SIG-M5 treated with dmso at 0.1 percent for 504 hours (cell line): ENCODE measurements at regions not wholly inside any gene's neighbourhood (a gene's known extent, or its start where the extent isn't known, plus 50 kb on each side); places are given as distances from the start of the nearest gene placed in this dataset.
A peak's percentile ranks its signal among the peaks of the same experiment; 100 is the strongest.

Experiments used
- DNase-seq: peaks from one replicate; lab custom pipeline; 2025; ENCODE audit not compliant: unreplicated experiment; lab: John Stamatoyannopoulos, UW

DNA sequence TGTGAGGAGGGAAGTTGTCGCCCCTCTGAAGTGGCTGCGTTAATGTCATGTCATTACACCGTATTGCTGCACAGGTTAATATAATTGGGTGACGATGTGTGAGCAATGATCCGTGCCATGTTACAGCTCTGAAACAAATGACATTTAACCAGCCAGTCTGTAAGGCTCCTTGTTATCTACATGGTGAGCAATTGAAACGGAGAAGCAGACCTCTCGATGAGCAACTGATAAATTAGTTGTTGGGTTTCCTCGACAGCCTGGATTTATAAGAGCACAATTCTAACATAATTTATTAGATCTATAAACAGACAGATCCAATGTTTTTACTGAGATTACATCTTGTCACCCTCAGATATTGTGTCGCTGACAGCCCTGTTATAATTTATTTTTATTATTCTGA lies 49.9 kb upstream of the MAFB start:
- no peak for DNase-seq

DNA sequence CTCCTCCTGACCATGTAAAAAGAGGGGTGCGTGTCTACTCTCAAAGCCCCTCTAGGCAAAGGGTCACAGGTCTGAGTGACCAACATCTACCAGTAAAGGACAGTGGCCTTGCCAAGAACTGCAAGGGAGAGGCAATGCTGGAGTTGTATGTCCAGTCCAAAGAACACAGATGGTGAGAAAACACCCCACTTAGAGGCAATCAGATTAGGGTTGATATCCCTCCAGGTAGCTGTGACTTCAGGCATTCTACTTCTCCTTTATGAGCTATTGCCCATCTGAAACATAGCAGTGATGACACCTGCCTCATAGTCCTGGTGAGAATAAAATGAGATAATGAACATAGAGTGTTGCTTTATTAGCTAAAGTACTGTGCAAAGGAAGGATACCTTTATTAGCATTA lies 50.8 kb upstream of the MAFB start:
- no peak for DNase-seq

DNA sequence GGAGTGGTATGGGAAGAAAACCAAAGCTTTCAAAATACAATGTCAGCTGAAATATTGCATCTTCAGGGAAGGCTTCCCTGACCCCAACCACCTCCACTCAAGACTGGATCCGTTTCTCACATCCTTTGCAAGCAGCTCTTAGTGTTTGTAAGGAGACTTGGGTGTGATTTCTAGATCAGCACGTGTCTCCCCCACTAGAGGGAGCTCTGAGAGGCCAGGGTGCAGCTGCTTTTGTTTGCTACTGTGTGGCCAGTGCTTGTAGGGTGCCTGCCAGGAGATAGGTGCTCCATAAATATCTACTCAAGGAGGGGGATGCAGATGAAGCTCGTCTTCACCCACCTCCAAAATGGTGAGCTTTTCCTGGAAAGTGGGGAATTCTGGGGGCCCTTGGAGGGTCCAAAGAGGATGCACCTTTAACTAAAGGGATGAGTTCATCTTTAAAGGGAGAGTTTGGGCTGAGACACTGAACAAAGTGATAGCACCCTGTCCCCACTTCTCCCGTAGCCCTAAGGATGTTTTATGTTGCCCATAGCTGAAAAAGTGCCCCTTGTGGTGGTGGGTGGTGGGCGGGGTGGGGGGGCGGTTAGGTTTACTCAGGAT lies 52.6 kb upstream of the MAFB start:
- peak; percentile 49 for DNase-seq

DNA sequence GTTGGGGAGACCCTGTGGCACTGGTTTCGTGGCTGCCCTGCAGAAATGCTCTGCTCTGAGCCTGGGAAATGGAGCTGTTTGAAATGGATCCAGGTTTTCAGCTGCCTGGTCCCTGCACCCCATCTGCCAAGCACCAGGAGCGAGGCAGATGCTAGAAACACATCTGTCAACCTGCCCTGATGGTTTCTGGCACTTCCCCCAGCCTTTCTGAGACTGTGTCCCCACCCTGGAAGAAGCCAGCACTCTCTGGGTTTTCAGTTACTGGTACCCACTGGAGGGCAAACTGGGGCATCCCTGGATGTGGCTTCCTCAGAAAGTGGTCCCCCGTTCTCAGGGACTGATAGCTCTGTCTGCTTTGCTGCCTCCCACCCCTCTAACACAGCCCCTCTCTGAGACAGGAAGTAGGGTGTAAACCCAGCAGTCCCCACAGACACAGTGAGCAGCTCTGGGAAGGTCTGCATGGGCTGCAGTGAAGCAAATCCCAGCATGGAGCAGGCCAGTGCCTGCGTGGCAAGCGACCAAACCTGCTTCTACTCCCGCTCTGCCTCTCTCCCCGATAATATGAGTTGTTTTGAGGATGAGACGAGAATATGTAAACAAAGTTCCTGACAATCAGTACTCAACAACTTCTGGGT lies 54.2 kb upstream of the MAFB start:
- no peak for DNase-seq

DNA sequence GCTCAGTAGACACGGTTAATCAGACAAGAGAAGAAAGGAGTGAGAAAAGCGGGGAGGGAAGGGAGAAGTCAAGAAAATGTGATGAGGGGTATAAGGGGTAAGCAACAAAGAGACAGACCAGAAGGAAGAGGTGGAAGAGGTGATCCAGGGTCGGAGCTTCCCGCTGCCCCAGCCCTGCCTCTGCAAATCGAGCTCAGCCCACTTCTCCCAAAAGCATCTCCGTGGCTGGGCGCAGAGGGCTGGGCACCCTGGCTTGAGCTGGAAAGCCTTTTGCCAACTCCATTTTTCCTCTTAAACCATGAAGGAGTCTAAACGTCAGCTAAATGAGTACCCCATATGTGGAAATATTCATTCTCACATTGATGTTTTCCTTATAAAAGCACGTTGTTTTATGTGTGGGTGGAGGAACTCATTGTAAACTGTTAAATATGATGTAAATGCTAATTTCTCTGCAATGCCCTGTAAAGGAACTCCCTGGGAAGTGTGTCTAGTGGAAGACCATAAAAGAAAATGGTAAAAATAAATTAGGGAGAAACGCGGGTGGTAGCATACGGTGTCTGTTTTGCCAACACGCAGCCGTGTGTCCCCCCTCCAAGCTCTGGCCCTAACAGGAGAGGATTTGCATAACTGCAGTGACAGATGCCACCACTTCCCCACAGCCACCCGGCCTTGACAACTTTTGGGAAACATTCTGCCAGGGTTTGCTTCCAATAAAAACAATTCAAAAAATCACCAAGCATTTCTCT lies 55.2 kb upstream of the MAFB start:
- no peak for DNase-seq

DNA sequence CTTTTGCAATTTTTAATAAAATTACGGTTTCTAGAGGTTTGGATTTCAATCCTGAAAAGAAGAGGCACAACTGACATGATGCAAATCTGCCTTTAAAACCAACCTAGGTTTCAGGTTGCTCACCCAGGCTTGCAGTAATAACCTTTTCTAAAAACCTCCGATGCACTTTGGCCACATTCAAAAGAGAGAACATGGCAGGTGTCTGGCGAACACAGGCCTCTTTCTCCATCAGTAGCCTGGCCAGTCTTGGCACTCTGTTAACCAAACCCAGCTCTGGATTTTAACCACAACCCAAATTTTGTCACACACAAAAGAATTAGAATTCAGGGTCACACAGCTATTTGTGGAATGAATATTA lies 55.8 kb upstream of the MAFB start:
- DNase-seq: no peak

DNA sequence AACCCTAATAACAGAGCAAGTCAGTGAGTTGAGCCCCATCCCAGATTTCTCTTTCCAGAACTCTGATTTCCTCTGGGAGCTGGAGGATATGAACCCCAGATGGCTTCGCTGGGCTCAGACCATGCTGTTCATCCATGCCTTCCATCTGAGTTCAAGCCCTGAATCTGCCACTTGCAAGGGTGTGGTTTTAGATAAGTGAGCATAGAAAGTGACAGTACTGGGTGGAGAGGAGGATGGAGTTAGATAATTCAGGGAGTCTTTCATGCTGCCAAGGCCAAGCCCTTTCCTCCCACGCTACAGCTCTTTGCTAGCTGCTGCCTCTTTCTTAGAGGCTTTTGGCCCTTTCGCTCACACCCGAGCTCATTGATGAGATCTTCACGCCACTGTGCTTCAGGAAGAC lies 57.2 kb upstream of the MAFB start:
- DNase-seq: no peak

DNA sequence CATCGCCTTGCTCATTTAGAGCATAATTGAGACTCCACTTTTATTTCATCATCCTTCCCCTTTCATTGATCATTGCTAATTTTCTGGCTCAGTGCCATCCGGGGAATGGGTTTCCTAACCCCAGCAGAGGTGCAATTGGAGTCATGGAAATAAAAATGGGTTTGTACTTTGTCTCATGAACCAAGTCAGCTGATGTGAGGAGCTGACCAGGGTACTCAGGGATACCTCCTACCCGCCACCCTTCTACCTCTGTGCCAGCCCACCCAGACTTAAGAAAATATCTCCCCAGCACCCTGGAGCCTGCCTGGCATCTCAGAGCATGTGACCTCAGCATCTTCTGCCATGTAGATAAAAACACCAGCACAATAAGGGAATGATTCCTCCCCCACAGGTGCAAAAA lies 59.1 kb upstream of the MAFB start:
- DNase-seq: no peak

DNA sequence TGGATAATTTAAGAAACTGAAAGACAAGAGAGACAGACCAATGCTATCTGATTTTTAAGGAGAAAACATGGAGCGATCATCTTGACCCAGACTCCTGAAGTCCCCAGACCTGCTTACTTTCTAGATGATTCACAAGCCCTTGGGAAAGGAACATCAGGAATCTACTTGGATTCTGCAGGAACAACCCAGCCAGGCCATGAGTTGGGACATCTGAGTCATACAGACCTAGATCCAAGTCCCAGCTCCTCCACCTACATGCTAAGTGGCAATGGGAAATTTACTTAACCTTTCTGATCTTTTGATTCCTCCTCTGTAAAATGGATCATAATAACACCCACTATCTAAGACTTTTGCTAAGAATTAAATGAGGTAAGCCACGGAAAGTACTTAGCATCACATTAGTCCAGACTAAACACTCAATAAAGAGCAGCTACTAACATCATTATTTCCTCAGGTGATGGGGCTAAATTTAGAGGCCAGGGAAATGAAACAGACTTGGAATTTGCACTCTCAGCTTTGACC lies 61.0 kb upstream of the MAFB start:
- no peak for DNase-seq

DNA sequence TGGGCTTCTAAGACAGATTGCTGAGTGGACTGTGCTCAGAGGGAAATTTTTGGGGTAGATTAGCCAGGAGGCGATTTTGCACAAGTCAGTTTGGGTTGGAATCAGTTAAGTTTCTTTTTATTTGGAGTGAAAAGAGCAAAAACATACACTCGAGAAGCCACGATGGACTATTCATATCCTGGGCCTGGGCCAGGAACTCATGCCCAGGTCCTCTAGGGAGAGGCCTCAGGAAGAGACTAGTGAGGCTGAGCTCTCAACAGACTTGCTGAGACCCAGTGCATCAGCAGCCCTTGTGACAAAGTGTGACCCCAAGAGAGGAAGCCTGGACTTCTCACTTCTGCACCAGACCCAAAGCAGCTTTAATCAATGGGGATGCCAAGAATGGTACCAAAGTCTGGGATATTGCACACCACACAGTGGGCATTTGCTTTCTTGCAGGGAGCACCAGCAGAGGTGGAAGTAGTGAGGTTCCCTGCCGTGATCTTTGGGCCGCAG lies 61.6 kb upstream of the MAFB start:
- DNase-seq: no peak

DNA sequence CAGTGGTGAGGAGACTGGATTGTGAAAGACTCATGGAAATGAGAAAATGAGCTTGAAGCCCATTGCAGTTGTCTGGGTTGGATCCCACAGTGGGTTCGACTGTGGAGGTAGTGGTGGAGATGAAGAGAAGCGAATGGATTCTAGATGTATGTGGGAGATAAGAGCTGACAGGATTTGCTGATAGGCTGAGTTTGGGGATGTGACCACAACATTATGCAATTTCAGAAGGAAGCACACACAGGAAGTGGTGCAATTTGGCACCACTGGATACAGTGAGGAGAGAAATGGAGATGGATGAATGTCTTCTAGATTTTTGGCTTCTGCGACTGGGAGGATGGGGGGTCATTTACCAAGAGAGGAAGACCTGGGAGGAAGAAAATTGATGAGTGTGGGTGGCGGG lies 64.4 kb upstream of the MAFB start:
- no peak for DNase-seq

DNA sequence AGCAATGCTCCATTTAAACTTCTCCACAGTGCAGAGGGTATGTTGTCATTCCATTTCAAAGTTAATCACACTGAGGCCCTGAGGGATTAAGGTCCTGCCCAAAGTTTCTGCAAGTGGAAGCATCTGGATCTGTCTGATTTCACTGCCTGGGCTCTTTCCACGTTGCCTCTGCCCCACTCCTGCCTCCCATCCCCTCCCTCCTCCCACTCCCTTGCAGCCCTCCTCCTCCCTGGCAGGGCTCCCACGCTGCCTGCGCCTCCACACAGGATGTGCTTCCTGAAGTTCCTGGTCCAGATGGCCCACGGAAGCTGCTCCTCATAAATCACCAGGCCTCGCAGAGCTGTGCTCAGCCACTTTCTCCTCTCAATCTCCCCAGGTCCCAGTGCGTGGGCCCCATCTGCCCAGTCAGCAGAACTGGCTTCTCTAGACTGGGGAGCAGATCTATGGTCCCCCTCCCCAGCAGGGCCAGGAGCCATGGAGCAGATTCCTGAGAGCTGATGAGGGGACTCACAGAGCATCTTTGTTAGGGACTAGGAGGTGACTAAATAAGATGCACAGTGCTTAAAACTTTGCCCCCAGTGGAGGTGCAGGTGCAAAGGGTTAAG lies 65.4 kb upstream of the MAFB start:
- no peak for DNase-seq

DNA sequence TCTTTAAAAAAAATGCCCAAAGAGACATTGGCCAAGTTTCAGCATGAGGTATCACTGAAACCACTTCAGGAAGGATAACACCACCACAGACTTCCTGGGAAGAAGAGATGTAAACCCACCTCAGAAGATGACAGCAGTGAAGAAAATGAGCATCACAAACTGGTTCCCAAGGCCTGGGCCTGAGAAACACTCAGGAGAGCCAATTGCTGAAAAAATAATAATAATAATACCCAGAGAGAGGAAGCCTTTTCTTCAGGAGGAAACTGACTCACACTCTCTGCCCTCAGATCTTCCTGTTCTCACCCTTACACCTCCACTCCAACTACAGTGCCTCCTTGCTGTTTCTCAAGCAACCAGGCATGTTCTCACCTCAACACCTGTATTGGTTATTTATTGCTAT lies 68.1 kb upstream of the MAFB start:
- no peak for DNase-seq

DNA sequence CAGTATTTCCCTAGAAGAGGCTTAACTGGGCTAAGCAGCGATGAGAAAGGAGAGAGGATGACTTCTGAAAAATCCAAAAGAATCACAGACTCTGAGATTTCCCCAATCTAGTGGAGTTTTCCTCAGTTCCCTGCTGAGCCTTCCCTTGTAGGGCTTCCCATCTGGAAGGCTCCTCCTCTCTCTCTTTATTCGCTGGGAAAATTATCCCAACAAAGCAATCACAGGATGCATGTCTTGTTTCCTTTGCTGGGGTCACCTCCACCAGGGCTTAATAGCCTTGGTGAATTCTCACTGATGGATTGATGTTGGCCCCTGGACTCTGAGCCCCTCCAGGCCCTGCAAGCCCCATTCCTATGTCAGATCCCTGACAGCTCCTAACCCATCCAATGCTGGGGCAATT lies 69.8 kb upstream of the MAFB start:
- DNase-seq: no peak

DNA sequence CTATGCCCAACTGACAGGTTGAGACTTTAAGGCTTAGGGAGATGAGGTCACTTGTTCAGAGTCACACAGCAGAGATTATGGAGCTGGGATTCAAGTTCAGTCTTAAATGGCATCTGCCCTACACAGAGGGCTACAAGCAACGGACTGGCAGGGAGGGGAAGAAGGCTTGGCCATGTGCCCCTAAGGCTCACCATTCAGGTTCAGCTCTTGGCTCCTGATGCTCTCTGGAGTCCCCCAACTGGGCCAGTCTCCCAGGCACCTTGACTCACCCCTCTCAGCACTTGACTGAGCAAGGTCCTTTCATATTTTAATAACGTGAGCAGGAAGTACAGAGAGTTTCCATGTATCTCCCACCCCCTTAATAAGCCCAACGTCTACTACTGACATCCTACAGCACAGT lies 71.4 kb upstream of the MAFB start:
- DNase-seq: no peak

DNA sequence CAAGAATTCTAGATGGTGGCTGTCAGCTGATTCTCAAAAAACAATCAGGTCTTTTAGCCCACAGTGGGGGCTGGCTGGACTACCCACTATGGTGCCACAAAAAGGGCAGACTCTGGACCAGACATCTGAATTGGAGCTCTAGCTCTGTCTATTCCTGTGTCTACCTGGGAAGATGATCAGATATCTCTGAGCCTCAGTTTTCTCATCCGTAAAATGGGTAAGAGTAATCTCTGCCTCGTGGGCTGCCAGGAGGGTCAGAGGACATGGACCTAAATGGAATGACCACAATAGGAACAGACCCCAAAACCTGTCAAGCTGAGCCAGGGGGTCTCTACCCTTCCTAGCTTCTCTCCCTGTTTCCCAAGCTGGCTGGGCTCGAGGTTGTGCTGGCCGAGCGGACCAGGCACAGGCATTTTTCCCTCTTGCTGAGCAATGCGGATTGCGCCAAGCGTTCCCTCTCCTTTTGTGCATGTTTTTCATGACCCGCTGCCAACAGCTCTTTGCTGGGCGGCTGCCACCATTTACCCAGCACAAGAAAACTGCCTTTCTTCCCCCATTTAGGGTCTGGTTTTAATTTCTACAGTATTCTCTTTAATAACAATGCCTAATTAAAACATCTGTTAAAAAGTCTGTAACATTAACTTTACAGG lies 74.7 kb upstream of the MAFB start:
- no peak for DNase-seq

DNA sequence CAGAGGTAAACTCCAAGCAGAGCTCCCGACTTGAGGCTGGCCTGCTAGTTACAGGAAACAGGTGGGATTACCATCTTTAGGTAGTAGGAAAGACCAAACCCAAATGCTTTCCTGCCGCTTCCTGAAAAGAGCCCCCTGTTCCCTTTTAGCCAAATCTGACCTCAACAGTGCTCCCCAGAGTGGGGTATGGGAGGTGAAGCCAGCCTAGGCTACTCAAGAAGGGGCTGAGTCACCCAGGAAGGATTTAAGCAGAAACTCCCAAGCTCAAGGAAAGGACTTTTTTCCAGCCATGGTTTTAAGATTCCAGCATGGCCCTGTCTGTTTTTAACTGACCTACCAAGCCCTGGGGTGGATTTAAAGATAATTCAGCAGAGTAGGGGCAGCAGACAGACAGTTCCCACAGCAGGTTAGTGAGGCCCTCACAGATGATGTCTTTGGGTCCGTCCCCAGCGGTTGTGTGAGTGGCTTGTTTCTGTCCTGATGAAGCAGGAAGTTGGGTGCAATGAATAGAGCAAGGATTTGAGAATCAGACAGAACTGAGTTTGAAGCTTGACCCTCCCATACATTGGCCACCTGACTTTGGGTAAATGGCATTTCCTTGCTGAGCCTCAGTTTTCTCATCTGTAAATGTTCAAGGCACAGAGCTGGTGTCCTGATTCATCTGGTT lies 76.9 kb upstream of the MAFB start:
- DNase-seq: no peak

DNA sequence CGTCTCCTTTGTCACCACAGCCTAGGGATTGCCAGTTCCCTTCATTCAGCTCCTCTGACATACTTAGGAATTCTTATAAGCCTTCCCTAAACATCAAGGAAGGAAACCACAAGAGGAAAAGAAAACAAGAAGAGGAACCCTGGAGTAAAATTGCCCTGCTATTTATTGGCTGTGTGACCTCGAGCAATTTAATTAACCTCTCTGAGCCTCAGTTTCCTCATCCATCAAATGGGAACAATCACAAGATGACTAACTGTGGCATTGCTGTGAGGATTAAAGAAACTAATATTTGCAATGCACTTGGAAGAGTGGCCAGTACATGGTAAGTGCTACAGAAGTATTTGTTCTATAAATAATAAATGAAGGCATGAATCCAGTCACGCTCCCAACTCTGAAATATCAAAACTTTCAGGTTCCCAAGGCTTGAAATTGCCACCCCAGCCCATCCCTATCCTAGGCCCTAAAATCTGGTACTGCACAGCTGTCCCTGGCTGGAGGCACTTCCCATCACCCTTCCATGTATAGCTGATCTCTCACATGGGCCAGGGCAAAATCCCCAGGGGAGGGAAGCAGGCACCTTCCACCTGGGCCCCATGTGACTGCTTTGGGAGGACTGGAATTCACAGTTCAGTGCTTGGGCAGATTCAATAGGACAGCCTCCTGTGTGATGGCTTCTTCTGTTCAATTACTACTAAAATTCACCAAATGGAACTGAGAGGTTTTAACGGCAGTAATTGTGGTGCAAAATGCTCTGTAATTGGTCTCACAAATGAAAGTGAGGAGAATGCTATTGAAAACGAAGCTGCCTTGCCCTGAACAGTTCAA lies 78.0 kb upstream of the MAFB start:
- DNase-seq: no peak

DNA sequence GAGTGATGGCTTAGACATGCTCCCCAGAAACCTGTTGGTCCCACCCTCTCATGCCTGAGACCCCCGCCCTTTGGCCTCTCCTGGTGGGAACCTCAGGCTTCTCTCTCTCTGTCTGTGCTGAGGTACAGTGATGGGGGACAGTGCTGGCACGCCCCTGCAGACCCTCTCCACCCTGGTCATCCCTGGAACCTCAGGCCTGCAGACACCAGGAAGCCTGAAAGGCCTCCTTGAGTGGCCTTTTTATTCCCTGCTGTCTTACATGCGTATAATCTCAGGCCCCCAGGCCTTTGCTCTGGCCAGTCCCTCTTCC lies 78.5 kb upstream of the MAFB start:
- DNase-seq: no peak

DNA sequence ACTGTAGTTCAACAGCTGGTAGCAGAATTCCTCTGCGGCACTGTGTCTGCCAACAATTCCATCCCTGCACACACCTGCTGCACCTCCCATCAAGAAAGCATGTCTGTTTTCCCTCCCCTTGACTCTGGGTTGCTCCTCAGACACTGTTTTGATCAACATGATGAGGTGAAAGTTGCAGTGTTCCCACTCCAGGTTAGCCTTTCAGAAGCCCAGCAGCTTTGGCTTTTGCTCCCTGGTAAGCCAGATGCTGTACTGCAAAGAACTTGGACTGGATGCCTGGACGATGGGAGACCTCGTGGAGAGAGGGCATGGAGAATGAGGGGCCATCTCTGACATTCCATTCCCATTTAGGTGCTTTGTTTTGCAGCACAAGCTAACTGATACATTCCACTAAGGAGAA lies 79.1 kb upstream of the MAFB start:
- no peak for DNase-seq
